ENCODE measurements at regions not wholly inside any gene's neighbourhood (a gene's known extent, or its start where the extent isn't known, plus 50 kb on each side); places are given as distances from the start of the nearest gene placed in this dataset.

- ATAC-seq (ENCODE audit: low FRiP score) (no peak), DNase-seq (ENCODE audit: low spot score) (no peak)
- no peak for TF ChIP-seq CTCF (IDR thresholded peaks at IDR 0.05)
Measured at GRCh38 chr22:23509571-23510302, 70.4 kb downstream of the IGLL1 start.

DNA sequence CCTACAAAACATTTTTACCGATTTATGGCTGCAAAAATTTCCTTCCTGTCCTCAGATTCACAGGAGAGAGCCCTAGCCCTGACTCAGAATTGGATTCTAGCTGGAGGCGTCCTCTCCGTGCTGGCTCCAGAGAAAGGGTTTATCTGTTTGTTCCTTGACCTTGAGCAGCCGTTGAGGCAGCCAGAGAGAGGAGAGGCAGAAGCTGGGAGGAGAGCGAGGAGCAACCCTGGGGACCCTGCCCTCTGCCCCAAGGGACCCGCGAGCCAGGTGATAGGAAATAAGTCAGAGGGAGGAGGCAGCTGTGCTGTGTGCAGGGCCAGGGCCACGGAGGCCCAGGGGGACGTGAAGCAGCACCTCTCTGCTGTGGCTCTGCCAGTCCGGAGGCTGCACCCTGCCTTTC is 75.6 kb downstream of the IGLL1 start:
- ATAC-seq (ENCODE audit: low FRiP score) (no peak), DNase-seq (ENCODE audit: low spot score) (no peak)
- TF ChIP-seq CTCF (IDR thresholded peaks at IDR 0.05) = no peak

DNA sequence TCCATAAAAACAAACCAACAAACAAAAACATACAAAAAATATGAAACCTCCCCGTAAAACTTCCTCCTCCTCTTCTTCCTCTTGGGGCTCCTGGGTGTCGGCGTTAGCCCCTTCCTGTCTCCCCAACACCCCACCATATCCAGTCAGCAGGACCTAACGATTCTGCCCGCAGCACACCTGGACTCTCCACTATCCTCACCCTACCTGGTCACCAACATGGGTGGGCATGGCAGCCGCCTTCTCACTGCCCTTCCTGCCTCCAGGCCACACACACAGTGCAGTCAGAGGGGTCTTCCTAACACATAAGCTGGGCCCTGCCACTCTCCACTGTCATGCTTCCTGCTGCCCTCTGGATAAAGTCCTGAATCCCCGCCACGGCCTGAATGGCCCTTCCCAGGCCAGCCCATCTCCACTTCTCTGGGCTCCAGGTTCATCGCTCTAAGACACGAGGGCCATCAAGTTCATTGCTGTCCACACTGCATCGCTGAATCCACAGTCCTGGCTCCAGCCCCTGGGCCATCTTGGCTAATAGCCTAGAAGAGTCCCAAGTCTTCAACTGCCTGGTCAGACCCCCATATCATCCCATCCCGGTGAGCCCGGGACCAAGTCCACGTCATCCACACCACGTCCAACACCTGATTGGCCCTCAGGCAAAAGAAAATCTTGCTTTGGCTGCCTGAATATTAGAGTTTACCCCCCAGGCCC is 76.2 kb downstream of the IGLL1 start:
- DNase-seq (ENCODE audit: low spot score) = no peak
- ATAC-seq (ENCODE audit: low FRiP score) = no peak
- TF ChIP-seq CTCF (IDR thresholded peaks at IDR 0.05) = no peak

DNA sequence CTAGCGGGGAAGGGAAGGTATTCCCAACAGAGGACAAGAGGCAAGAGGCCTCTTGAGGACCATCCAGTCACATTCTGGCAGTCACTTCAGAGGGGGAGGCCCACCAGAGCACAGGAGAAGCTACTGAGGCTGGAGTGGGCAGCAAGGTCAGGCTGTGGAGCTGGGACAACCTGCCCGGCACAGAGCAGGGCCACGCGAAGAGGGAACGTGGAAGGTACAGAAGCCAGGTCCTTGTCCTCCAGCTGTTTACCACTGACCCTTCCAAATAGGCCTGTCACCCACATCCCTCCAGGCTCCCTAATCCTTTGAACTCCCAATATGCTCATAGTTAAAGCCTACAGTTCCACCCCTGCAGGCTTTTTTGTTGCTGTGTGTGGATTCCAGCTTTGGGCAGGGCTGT is 76.9 kb downstream of the IGLL1 start:
- no peak for DNase-seq (ENCODE audit: low spot score)
- TF ChIP-seq CTCF (IDR thresholded peaks at IDR 0.05) = no peak
- ATAC-seq (ENCODE audit: low FRiP score) = no peak

DNA sequence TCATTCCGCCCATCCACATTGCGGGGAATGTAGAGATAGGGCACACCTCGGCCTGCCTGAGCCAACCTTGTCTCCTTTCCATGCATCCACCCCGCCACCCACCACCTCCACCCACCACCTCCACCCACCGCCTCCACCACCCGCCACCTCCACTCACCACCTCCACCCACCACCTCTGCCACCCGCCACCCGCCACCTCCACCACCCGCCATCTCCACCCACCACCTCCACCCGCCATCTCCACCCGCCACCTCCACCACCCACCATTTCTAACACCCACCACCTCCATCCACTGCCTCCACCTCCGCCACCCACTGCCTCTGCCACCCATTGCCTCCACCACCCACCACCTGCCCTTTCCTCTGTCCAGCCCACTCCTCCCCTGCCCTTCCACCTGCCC is 78.4 kb downstream of the IGLL1 start:
- DNase-seq (ENCODE audit: low spot score) = no peak

DNA sequence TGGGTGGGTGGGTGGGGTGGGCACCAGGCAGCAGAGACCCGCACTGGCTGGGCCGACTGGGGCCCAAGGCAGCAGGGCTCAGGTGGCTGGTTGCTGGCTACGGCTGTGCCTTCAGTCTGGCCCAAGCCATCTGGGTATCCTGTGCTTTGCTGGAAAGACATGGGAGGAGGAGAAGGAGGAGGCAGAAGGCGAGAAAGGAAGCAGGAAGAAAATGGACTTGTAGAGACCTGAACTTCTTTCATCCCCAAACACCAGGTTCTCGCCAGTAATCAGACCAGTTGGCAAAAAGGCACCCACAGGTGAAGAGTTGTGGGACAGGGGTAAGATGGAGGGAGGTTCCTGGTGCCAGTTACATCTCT is 78.8 kb downstream of the IGLL1 start:
- no peak for TF ChIP-seq CTCF (IDR thresholded peaks at IDR 0.05)
- DNase-seq (ENCODE audit: low spot score) = no peak
- ATAC-seq (ENCODE audit: low FRiP score) = no peak

More for the DNA sequence above, 78.4 kb downstream of the IGLL1 start:
- no peak for ATAC-seq (ENCODE audit: low FRiP score)
- no peak for TF ChIP-seq CTCF (IDR thresholded peaks at IDR 0.05)
